HG02610 (cell line): ENCODE measurements at regions not wholly inside any gene's neighbourhood (a gene's known extent, or its start where the extent isn't known, plus 50 kb on each side); places are given as distances from the start of the nearest gene placed in this dataset.

Experiments
- ATAC-seq: cut with Tn5 transposase; IDR thresholded peaks from one replicate; pipeline ENCODE4 v1.9.1; 2021; ENCODE audit warnings: mild to moderate bottlenecking, moderate library complexity; ENCODE audit not compliant: unreplicated experiment

DNA sequence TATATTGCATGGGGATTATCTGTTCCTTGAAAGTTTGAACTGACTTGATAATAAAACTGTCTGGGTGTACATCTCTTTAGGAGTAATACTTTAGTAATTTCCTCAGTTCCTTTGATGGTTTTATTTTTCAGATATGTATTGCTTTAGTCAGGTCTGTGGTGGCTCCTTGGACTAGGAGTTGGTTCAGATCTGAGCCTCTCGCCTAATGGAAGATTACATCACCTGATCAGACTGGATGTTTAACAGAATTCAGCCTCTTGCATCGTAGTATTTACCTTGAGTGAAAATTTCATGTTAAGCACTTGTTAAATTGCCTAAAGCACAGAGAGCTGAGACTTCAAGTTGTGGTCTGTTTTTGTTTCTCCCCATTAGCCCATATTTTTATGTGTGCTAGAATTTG is 267.3 kb downstream of the MAP2K4 start:
- no peak for ATAC-seq

GRCh38 chr17:12290207-12290606 is 269.5 kb downstream of the MAP2K4 start:
- ATAC-seq = no peak

- ATAC-seq = no peak
Observed at GRCh38 chr17:12296209-12296625, 275.5 kb downstream of the MAP2K4 start.

DNA sequence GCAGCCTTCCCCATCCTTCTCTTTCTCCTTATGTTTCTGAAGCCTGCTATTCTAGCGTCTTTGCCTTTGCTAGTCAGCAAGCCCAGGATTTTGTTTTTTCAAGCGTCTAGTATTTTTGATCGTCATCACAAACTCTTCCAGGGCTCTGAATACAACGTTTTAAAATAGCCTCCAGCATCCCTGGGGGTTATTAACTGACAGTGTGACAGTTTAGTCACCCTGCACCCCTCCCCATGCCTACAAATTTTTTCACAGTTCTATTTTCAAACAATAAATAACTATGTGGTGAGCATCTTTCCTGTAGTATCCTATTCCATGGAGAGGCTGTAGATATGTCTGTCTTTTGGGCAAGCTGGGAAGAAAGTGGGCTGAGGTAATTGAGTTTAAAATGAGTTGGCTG is 280.9 kb downstream of the MAP2K4 start:
- ATAC-seq = no peak

DNA sequence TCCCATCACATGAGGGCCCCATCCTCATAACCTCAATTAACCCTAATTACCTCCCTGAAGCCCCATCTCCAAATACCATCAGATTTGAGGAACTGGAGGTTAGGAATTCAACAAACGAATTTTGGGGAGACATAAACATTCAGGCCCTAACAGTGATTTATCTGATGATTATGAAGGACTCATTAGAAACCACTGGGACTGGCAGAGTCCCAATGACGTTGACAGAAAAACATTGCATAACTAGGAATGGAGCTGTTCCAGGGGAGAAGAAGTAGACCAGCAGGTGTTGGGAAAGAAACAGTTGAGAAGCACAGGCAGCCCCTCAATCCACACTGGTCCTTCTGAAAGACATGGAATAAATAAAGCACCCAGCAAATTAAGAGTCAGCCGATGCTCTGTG is 282.0 kb downstream of the MAP2K4 start:
- ATAC-seq = no peak

DNA sequence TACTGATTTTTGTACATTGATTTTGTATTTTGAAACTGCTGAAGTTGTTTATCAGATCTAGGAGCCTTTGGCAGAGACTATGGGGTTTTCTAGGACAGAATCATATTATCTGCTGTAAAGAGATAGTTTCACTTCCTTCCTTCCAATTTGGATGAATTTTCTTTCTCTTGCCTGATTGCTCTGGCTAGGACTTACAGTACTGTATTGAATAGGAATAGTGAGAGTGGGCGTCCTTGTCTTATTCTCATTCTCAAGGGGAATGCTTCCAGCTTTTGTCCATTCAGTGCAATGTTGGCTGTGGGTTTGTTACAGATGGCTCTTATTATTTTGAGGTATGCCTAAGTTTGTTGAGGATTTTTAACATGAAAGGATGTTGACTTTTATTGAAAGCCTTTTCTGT is 290.1 kb downstream of the MAP2K4 start:
- no peak for ATAC-seq

- ATAC-seq = no peak
Observed at GRCh38 chr17:12312692-12313091, 292.0 kb downstream of the MAP2K4 start.

DNA sequence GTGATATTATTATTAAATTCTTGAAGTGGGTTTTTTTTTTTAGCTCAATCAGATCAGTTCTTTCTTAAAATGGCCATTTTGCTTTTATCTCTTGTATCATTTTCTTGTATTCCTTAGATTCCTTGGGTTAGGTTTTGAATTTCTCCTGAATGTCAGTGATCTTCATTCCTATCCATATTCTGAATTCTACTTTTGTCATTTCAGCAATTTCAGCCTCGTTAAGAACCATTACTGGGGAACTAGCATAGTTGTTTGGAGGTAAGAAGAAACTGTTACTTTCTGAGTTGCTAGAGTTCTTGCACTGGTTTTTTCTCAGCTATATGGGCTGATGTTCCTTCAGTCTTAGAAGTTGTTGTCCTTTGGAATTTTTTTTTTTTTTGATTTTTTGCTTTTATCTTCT is 293.1 kb downstream of the MAP2K4 start:
- no peak for ATAC-seq

- no peak for ATAC-seq
Observed at GRCh38 chr17:12316021-12316420, 295.3 kb downstream of the MAP2K4 start.

DNA sequence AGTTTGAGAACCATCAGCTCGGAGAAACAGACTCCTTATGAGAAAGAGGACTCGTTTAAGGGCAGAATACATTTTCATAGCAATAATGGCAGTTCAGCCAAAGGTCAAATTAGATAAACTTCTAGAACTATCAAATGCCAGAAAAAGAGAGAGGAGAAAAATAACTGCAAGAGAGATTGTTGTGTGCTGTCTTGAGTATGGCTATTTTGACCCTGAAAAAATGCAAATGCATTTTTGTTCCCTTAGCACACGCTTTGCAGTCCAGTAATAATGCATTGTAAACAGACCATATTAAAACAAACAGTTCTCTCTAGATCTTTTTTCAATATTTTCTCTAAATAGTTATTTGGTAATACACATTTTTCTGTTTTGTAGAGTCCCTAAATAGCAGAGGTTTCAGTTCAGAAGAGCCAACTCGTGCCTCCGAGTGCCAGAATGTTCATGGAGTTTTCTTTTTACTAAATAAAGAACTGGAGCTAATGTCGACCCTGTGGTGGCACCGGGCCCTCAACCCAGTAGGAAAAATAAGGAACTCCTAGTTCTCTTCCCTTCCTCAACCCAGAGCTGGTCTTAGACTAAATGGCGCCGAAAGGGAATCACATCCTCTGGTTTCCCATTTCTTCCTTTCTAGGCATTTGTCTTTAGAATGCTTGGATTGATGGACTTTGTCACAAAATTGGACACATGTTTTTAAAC is 298.0 kb downstream of the MAP2K4 start:
- ATAC-seq = no peak

DNA sequence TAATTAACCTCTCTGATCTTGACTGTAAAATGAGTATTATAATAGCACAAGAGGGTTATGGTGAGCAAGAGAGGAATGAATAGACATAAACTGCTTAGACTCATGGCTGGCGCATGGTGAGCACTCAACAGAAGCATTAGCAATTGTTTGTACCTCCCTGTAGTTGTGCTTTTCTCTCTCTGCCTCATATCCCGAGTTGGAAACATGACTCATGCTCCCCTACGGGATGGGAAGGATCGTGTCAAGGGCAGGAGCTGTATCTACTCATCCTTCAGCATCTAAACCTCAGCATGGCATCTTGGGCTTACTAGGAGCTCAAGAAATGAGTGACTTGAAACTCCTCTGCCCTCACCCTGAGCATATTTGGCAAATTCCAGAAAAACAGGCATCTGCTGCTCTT is 299.6 kb downstream of the MAP2K4 start:
- no peak for ATAC-seq

- ATAC-seq = no peak
Observed at GRCh38 chr17:12328204-12328603, 307.5 kb downstream of the MAP2K4 start.

GRCh38 chr17:12330456-12330855 is 309.8 kb downstream of the MAP2K4 start:
- ATAC-seq = no peak

GRCh38 chr17:12341328-12341727 is 320.7 kb downstream of the MAP2K4 start:
- ATAC-seq = no peak

GRCh38 chr17:12342161-12342560 is 321.5 kb downstream of the MAP2K4 start:
- no peak for ATAC-seq

DNA sequence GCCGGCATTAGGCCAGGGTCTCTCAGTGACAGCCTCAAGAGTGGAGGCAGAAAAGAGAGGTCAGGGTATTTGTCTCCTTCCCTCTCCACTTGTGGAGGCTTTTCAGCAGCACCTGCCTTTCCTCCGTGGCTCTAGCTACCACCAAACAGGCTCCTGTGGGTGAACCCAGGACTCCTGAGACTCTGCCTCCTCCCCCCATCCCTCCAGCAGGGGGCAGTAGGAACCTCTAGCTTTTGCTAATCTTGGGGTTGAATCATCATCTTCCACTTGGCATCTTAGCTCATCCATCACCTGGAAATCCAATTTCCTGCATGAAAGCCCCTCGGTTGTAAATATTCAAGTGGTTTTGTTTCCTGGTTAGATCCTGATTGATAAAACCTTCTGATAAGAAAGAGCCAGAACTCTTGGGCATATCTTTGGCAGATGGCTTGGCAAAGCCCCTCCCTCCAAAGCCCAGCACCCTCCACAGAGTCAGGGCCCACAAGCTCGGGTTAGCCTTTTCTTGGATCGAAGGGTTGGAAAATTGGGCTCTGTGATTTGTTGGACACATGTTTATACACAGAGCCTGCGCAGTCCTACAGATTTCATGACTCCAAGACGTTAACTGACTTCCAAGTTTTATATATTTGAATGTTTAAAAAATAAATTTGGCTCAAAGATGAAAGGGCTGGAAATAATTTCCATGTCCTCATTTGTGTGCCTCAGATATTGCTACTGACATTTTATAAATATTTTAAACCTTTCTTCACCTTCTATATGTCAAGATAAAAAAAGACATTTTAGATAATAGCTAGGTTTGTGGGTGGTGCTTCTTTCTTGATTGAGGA is 322.1 kb downstream of the MAP2K4 start:
- ATAC-seq = no peak

DNA sequence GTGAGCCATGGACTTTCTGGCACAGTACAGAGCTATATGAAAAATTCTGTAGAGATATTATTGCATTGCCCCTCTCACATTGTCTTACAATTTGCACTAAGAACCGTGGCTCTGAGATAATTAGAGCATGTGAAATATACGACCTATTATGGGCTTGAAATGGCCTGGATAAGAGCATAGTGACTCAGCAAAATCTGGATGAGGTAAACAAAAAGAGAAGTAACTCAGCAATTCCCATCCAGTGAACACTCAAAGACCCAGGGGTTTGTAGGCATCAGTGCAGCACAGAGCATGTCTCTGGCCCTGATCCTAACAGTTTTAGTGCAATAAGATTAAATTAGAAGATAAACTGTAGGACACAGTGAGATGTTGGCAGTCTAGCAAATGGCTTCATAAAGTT is 317.2 kb upstream of the MYOCD start:
- ATAC-seq = no peak

DNA sequence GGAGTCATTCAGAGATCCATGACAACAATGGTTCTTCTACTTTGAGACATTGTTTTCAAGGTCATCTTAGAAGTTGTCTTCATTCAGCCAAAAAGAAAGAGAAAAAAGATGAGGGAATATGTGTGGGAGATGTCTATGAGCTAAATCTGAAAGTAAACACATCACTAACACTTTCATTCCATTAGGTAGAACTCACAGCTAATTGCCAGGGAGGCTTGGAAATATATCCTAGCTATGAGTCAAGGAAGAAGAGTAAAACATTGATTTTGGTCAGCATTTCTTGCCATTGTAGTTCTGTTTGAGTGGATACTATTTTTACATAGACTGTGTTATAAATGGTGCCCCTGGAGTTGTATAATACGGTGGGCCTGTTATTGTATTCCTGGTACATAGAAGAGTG is 316.4 kb upstream of the MYOCD start:
- ATAC-seq = no peak

- ATAC-seq = no peak
Observed at GRCh38 chr17:12352127-12352526, 313.6 kb upstream of the MYOCD start.

DNA sequence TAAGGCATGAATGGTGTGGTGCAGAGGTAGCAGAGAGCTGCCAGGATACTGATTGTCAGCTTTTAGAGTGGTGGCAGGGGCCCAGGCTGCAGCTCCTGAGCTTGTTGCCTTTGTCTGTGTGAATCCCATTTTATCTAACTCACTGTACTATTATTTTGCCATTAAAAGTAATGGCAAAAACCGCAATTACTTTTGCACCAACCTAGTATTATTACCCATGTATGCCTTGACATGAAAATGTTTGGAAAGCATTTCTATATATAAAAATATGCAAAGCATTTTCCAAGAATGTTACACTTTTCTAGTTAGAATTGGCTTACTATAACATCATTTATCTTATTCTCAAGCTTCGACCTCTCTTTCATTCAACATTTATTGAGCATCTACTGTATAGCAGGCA is 308.1 kb upstream of the MYOCD start:
- no peak for ATAC-seq

- ATAC-seq = no peak
Observed at GRCh38 chr17:12358477-12358876, 307.2 kb upstream of the MYOCD start.

- no peak for ATAC-seq
Observed at GRCh38 chr17:12362853-12363455, 302.7 kb upstream of the MYOCD start.
